Brain microvascular endothelial cell (primary cell): ENCODE measurements at regions not wholly inside any gene's neighbourhood (a gene's known extent, or its start where the extent isn't known, plus 50 kb on each side); places are given as distances from the start of the nearest gene placed in this dataset.

ENCODE experiments used
- DNase-seq: peaks from one replicate; pipeline ENCODE4 v3.0.0-alpha.2; 2020
- H3K27ac ChIP-seq: fragments of 250-450 bp; sonication (Bioruptor Pico); 2 replicates; pipeline ENCODE4 v1.5.1; 2020; ENCODE audit warnings: mild to moderate bottlenecking, moderate library complexity
- H3K27me3 ChIP-seq: fragments of 250-450 bp; sonication (Bioruptor Pico); replicated peaks from 2 replicates; pipeline ENCODE4 v1.5.1; 2020; ENCODE audit warnings: mild to moderate bottlenecking
- H3K36me3 ChIP-seq: fragments of 250-450 bp; sonication (Bioruptor Pico); replicated peaks from 2 replicates; pipeline ENCODE4 v1.5.1; 2020; ENCODE audit warnings: mild to moderate bottlenecking
- H3K4me3 ChIP-seq: 2 replicates; pipeline ENCODE4 v1.5.1; 2011; ENCODE audit warnings: low read depth, mild to moderate bottlenecking, control low read depth, low read length, moderate library complexity
- in situ Hi-C: cut with HindIII; loops from 2 replicates; pipeline ENCODE4 v1.10.0; 2017; ENCODE audit warnings: low sequenced_read_pairs, low pct_ligation_motif_present
- TF ChIP-seq, protein P1 (sequence below): IDR thresholded peaks from 2 replicates; pipeline ENCODE4 v1.5.1; 2011; ENCODE audit warnings: low read depth, mild to moderate bottlenecking, moderate library complexity, low read length, control low read depth, inconsistent platforms; ENCODE audit errors: missing control alignments

GRCh38 chr6:104411302-104411701 lies 448.4 kb downstream of the HACE1 start:
- no peaks in the 10 kb centered on the region for H3K36me3 ChIP-seq
- TF ChIP-seq, protein P1, sequence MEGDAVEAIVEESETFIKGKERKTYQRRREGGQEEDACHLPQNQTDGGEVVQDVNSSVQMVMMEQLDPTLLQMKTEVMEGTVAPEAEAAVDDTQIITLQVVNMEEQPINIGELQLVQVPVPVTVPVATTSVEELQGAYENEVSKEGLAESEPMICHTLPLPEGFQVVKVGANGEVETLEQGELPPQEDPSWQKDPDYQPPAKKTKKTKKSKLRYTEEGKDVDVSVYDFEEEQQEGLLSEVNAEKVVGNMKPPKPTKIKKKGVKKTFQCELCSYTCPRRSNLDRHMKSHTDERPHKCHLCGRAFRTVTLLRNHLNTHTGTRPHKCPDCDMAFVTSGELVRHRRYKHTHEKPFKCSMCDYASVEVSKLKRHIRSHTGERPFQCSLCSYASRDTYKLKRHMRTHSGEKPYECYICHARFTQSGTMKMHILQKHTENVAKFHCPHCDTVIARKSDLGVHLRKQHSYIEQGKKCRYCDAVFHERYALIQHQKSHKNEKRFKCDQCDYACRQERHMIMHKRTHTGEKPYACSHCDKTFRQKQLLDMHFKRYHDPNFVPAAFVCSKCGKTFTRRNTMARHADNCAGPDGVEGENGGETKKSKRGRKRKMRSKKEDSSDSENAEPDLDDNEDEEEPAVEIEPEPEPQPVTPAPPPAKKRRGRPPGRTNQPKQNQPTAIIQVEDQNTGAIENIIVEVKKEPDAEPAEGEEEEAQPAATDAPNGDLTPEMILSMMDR, result no peak
- H3K27me3 ChIP-seq, result no peaks in the 10 kb centered on the region
- in situ Hi-C loops, result no loop called here
- no peak for DNase-seq
- no peak overlapping the region for H3K4me3 ChIP-seq
- H3K27ac ChIP-seq, result no peak overlapping the region

GRCh38 chr6:104409913-104410312 lies 449.8 kb downstream of the HACE1 start:
- DNase-seq, result no peak
- Histone ChIP-seq H3K27me3 (no peaks in the 10 kb centered on the region), H3K4me3 (no peak overlapping the region), H3K27ac (no peak overlapping the region), H3K36me3 (no peaks in the 10 kb centered on the region)
- in situ Hi-C loops, result no loop called here
- TF ChIP-seq, protein P1, result no peak

DNA sequence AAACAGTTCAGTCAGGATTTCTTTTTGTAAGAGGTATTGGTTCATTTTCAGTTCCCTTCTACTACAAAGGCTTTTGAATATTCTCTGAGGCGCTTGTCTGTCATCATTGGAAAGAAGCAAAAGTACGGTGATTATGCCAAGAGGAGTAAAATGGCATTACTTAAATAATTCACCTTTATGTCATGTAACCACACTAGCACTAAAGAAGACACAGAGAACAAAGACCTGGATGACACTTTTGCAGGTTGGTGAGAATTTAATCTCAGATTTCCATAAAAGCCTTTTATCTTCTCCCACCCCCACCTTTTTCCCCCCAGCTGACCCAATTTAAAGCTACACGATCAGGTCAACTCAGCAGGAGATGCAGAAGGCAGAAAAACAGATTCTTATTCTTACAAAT lies 451.8 kb downstream of the HACE1 start:
- TF ChIP-seq, protein P1, result no peak
- Histone ChIP-seq H3K4me3 (no peak overlapping the region), H3K27me3 (no peaks in the 10 kb centered on the region), H3K27ac (no peak overlapping the region), H3K36me3 (no peaks in the 10 kb centered on the region)
- no peak for DNase-seq
- in situ Hi-C loops, result no loop called here

- DNase-seq, result no peak
- Histone ChIP-seq H3K36me3 (no peaks in the 10 kb centered on the region), H3K27ac (no peak overlapping the region), H3K27me3 (no peaks in the 10 kb centered on the region), H3K4me3 (no peak overlapping the region)
- in situ Hi-C loops, result no loop called here
- TF ChIP-seq, protein P1, result no peak
Measured at GRCh38 chr6:104404377-104404776, 455.3 kb downstream of the HACE1 start.

DNA sequence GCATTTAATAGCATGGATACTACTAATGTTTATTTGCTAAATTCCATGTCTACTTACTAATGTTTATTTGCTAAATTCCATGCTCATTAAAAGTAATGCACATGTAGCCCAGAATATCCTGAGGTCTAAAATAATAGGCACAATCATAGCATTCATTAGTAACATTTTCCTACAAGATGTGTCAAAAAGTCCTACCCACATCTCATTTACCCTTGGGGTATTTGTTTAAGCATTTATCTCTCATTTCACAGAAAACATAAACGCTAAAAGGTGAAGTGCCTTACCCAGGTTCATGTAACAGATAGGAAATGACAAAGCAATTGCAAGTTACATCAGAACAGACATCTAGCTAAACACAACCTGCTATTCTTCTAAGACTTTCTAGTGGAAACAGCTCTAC lies 457.1 kb downstream of the HACE1 start:
- Histone ChIP-seq H3K36me3 (no peaks in the 10 kb centered on the region), H3K27me3 (no peaks in the 10 kb centered on the region), H3K27ac (no peak overlapping the region), H3K4me3 (no peak overlapping the region)
- no peak for DNase-seq
- TF ChIP-seq, protein P1, result no peak
- in situ Hi-C loops, result no loop called here

- TF ChIP-seq, protein P1, result no peak
- no peaks in the 10 kb centered on the region for H3K27me3 ChIP-seq
- H3K27ac ChIP-seq, result no peak overlapping the region
- in situ Hi-C loops, result no loop called here
- no peak overlapping the region for H3K4me3 ChIP-seq
- no peak for DNase-seq
- H3K36me3 ChIP-seq, result no peaks in the 10 kb centered on the region
Measured at GRCh38 chr6:104401926-104402325, 457.8 kb downstream of the HACE1 start.
